GM18909 (cell line): ENCODE measurements at regions not wholly inside any gene's neighbourhood (a gene's known extent, or its start where the extent isn't known, plus 50 kb on each side); places are given as distances from the start of the nearest gene placed in this dataset.

Experiments used
- ATAC-seq: cut with Tn5 transposase; IDR thresholded peaks from one replicate; pipeline ENCODE4 v1.9.1; 2021; ENCODE audit warnings: mild to moderate bottlenecking; ENCODE audit not compliant: unreplicated experiment, poor library complexity

DNA sequence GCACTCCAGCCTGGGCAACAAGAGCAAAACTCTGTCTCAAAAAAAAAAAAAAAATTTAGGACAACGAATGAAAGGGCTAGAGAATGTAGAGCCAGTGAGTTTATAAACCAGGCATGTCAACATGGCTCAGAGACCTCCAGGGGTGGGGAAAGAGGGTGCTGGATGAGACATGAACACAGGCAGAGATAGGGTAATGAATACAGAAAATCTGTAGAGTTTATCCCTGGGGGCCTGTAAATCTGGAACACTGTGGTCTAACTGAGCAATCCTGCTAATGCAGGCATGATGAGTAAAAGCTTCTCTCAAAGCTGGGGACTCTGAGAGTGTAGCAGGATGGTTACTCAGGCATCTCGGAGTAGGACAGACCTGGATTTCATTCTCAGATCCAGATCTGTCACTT, 59.2 kb upstream of the IGFBP2 start:
- no peak for ATAC-seq

DNA sequence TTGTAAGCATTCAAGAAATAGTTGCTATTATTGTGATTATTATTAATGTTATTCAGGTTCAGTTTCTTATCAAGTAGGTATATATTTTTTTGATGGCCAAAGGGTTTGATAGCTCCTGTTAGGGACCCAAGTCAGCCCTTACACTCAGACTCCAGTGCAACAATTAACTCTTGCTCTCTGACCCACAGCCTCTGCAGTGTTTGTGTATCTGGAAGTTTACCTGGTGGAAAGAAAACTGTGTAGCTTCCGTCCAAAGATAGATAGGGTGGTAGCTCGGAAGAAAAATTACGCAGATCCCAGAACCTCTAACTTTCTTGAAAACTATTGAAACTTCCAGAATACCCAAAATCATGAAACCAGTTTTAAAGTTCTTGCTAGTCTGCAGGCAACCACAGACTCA, 58.6 kb upstream of the IGFBP2 start:
- no peak for ATAC-seq

DNA sequence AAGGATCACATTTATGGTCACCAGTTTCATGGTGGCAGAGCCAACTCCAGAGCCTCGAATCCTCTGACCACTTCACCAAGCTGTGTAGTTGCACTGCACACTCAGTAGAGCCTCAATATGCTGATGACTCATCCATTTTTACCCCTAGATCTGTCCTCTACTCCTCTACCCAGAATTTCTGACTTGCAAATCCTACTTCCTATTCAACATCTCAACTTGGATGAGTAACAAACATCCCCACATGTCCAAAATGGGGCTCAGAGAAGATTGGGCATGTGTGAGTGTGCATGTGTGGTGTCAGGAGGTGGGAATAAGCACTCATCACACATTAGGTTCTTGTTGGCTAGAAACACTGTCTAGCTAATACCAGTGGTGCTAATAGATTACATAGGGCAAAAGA, 57.8 kb upstream of the IGFBP2 start:
- no peak for ATAC-seq

DNA sequence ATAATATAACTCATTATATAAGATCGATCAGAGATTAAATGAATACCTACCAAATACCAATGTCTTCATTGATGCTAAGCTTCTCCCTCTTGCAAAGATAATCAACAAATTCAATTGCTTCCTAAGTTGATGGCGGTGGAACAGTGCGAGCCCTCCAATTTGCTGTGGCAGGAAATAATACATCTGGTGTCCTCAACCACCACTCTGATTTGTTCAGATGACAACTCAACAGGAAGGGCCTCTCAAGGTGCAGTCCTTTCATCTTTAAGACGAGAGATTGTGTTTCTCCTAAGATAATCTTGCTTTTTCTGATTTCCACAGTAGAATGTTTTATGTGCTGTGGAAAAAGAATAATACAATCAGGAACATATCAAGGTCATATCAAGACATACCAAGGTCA, 56.6 kb upstream of the IGFBP2 start:
- ATAC-seq: no peak

DNA sequence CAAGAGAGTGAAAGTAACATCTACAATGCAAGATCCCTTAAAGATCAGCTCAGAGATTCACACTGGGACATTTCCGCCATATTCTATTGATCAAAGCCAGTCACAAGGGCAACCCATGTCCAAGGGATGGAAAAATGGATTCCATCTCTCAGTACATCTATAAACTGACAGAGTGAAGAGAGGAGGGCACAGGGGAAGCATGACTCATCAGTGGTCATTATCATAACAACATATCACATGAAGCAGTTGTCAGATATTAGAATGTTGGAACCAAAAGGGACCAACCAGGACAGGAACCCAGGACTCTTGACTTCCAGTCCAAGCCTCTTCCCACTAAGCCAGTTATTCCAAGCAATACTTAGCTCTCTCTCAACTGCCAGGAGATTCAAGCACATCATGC, 54.9 kb upstream of the IGFBP2 start:
- ATAC-seq: no peak

DNA sequence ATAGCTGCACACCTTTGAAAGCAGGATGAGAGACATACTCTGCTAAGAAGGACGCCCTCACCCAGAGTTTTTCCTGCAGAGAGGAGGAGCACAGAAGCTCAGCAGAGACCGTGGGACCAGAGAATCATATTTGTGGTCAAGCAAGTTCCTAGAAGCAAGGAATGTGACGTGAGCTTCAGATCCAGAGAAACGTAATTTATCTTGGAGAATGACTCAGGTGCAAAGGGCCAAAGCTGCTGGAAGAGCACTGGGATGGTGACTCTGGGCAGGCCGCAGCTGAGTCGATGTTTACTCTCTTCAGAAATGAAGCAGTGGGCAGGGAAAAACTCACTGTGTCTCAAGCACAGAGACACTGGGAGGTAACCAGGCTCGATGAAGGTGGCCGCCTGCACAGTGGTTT, 50.1 kb upstream of the IGFBP2 start:
- no peak for ATAC-seq
